HEK293 (cell line): ENCODE measurements at regions not wholly inside any gene's neighbourhood (a gene's known extent, or its start where the extent isn't known, plus 50 kb on each side); places are given as distances from the start of the nearest gene placed in this dataset.

Experiments used
- CTCF ChIA-PET: fragments of 350-600 bp; formaldehyde crosslinking; extraction: SDS; loops from one replicate; lab custom pipeline; 2021; ENCODE audit warnings: antibody characterized with exemption; lab: Yijun Ruan, JAX
- POLR2A ChIA-PET: fragments of 300-600 bp; formaldehyde crosslinking; extraction: SDS; loops from one replicate; lab custom pipeline; 2020; ENCODE audit warnings: antibody characterized with exemption, inconsistent platforms; lab: Yijun Ruan, JAX
- H3K27ac ChIP-seq: fragments of 200-500 bp; sonication (Bioruptor generic); 2 replicates; pipeline ENCODE4 v1.5.1; 2014; ENCODE audit warnings: low read depth, low read length, control low read depth, inconsistent platforms; ENCODE audit errors: extremely low read depth
- H3K36me3 ChIP-seq, 2 experiments: fragments of 200-500 bp in 1 of 2; sonication (Bioruptor generic) in 1 of 2; 1 replicate in 1 of 2; 2 replicates in 1 of 2; pipeline ENCODE4 v1.5.1; 2014 to 2017; ENCODE audit warnings: inconsistent platforms in 2 of 2, low read length in 2 of 2; ENCODE audit not compliant: control insufficient read depth in 2 of 2, insufficient read depth in 1 of 2
- H3K4me1 ChIP-seq: fragments of 200-500 bp; sonication (Bioruptor generic); 2 replicates; pipeline ENCODE4 v1.5.1; 2014; ENCODE audit warnings: mild to moderate bottlenecking, low read length, inconsistent platforms; ENCODE audit not compliant: control insufficient read depth, insufficient read depth
- H3K4me3 ChIP-seq: 2 replicates; pipeline ENCODE4 v1.5.1; 2011; ENCODE audit warnings: low read depth, mild to moderate bottlenecking, control low read depth, low read length, moderate library complexity
- H3K9me3 ChIP-seq: fragments of 200-500 bp; sonication (Bioruptor generic); 2 replicates; pipeline ENCODE4 v1.5.1; 2014; ENCODE audit warnings: low read depth, low read length, inconsistent platforms; ENCODE audit not compliant: control insufficient read depth, insufficient read depth
- GLIS1 ChIP-seq: fragments of 450-650 bp; formaldehyde crosslinking; IDR thresholded peaks from 2 replicates; pipeline ENCODE4 v1.5.1; 2016; ENCODE audit warnings: missing biosample characterization, missing genetic modification characterization
- KLF10 ChIP-seq: fragments of 450-650 bp; IDR thresholded peaks from 2 replicates; pipeline ENCODE4 v1.5.1; 2018; ENCODE audit warnings: missing biosample characterization, mild to moderate bottlenecking, missing genetic modification characterization
- OVOL3 ChIP-seq: fragments of 450-650 bp; formaldehyde crosslinking; IDR thresholded peaks from 2 replicates; pipeline ENCODE4 v1.5.1; 2016; ENCODE audit warnings: missing biosample characterization, missing genetic modification characterization
- ZBTB17 ChIP-seq: fragments of 450-650 bp; formaldehyde crosslinking; IDR thresholded peaks from 2 replicates; pipeline ENCODE4 v1.5.1; 2016; ENCODE audit warnings: missing biosample characterization, missing genetic modification characterization
- ZNF146 ChIP-seq: fragments of 450-650 bp; formaldehyde crosslinking; IDR thresholded peaks from 2 replicates; pipeline ENCODE4 v1.5.1; 2016; ENCODE audit warnings: missing biosample characterization, missing genetic modification characterization
- ZNF157 ChIP-seq: fragments of 450-650 bp; formaldehyde crosslinking; IDR thresholded peaks from 2 replicates; pipeline ENCODE4 v1.5.1; 2016; ENCODE audit warnings: missing biosample characterization, missing genetic modification characterization
- ZNF302 ChIP-seq: fragments of 450-650 bp; formaldehyde crosslinking; IDR thresholded peaks from 2 replicates; pipeline ENCODE4 v1.5.1; 2016; ENCODE audit warnings: missing biosample characterization, missing genetic modification characterization, low read depth
- ZNF324 ChIP-seq: fragments of 450-650 bp; formaldehyde crosslinking; IDR thresholded peaks from 2 replicates; pipeline ENCODE4 v1.5.1; 2016; ENCODE audit warnings: missing biosample characterization, missing genetic modification characterization
- ZNF571 ChIP-seq: fragments of 450-650 bp; formaldehyde crosslinking; IDR thresholded peaks from 2 replicates; pipeline ENCODE4 v1.5.0; 2017; ENCODE audit warnings: missing biosample characterization, missing genetic modification characterization
- ZNF654 ChIP-seq: fragments of 450-650 bp; formaldehyde crosslinking; IDR thresholded peaks from 2 replicates; pipeline ENCODE4 v1.5.1; 2016; ENCODE audit warnings: low read depth, missing biosample characterization, missing genetic modification characterization
- TF ChIP-seq, protein P1 (sequence below): fragments of 450-650 bp; formaldehyde crosslinking; IDR thresholded peaks from 2 replicates; pipeline ENCODE4 v1.5.1; 2017; ENCODE audit warnings: missing biosample characterization, missing genetic modification characterization
- TF ChIP-seq, protein P2 (sequence below): fragments of 450-650 bp; formaldehyde crosslinking; conservative IDR thresholded peaks from 2 replicates; pipeline ENCODE4 v1.5.1; 2016; ENCODE audit warnings: low read depth, missing biosample characterization, missing genetic modification characterization
- TF ChIP-seq, protein P3 (sequence below): fragments of 450-650 bp; formaldehyde crosslinking; IDR thresholded peaks from 2 replicates; pipeline ENCODE4 v1.5.1; 2016; ENCODE audit warnings: missing biosample characterization, missing genetic modification characterization
- TF ChIP-seq, protein P4 (sequence below): fragments of 450-650 bp; formaldehyde crosslinking; IDR thresholded peaks from 2 replicates; pipeline ENCODE4 v1.5.0; 2017; ENCODE audit warnings: missing biosample characterization, missing genetic modification characterization, borderline replicate concordance
- TF ChIP-seq, protein P5 (sequence below): fragments of 450-650 bp; formaldehyde crosslinking; IDR thresholded peaks from 2 replicates; pipeline ENCODE4 v1.5.1; 2016; ENCODE audit warnings: missing biosample characterization, missing genetic modification characterization

DNA sequence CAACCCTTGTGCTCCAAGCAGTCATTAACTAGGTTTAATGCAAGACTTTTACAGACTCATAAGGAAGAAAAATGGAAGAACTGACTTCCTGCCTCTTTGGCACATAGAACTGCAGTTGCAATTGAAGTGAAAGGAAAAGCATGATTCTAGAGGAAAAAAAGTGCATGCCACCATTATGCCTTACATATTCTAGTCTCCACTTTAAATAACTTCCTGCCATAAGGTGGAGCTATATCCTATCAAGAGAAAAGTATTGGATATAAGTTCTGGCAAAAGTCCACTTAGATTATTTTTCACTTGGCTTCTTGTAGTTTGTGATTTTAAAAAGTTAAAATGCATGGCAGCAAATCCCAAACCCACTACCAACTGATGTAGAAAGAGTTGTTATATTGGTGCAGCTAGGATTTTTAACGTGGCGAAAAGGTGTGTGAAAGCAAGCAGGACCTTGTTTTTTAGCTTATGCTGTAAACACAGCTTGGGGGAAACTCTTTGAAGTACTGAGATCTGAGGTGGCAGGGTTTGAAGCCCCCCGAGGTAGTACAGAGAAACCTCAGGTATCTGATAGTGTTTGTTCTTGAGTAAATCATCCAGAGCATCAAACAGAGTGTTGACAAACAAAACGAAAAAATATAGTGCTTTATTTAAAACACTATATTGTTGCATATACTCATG, 117.9 kb downstream of the ANXA1 start:
- H3K4me1 ChIP-seq: no peaks in the 10 kb centered on the region
- ChIA-PET POLR2A (no interaction called here), CTCF (interaction anchor here (0.5 to 1.9 kb wide), 18 partner anchors 8 to 1472 kb away, joined by 3 to 15 read pairs (median 4); no protein-coding TSS in a partner anchor)

DNA sequence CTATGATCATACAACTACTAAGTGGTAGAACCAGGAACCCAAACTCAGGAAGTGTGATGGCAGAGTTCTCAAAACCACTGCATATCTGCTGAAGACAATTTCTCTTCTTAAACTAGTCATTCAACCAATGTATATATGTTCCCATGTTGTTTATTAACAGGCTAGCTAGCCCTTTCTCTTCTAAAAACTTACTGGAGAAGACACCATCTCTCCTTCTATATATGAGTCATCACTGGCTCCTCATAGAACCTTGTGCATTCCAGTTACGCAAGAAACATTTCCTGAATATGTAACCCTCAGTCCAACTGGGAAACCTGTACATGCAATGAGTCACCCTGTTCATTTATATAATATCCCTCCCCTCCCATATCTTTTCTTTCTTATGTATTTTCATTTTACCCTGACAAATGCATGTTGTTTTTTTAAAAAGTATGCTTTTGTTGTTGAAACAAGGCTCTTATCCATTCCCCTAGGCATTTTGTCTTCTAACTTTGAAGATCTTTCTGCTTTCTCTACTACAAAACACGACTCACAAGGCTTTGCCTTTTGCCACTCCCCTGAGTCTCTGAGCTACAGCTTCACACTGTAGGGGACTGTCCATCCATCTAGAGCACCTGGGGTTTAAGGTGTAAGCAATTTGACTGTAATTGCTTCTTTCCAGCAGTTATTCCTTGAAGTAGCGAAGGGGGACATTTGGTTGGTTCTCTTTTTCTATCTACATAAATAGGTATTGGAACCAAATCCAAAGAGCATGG, 119.5 kb downstream of the ANXA1 start:
- POLR2A ChIA-PET: no interaction called here
- H3K4me3 ChIP-seq: no peak overlapping the region
- no peaks in the 10 kb centered on the region for H3K4me1 ChIP-seq
- H3K36me3 ChIP-seq: no peaks in the 10 kb centered on the region
- H3K27ac ChIP-seq: no peak overlapping the region
- CTCF ChIA-PET: no interaction called here
- no peaks in the 10 kb centered on the region for H3K9me3 ChIP-seq
- TF ChIP-seq, protein P1, sequence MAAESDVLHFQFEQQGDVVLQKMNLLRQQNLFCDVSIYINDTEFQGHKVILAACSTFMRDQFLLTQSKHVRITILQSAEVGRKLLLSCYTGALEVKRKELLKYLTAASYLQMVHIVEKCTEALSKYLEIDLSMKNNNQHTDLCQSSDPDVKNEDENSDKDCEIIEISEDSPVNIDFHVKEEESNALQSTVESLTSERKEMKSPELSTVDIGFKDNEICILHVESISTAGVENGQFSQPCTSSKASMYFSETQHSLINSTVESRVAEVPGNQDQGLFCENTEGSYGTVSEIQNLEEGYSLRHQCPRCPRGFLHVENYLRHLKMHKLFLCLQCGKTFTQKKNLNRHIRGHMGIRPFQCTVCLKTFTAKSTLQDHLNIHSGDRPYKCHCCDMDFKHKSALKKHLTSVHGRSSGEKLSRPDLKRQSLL: no peak
- TF ChIP-seq ZNF324 (tag by site-specific recombination) (no peak), ZNF146 (tag by site-specific recombination) (no peak)
- TF ChIP-seq, protein P2, sequence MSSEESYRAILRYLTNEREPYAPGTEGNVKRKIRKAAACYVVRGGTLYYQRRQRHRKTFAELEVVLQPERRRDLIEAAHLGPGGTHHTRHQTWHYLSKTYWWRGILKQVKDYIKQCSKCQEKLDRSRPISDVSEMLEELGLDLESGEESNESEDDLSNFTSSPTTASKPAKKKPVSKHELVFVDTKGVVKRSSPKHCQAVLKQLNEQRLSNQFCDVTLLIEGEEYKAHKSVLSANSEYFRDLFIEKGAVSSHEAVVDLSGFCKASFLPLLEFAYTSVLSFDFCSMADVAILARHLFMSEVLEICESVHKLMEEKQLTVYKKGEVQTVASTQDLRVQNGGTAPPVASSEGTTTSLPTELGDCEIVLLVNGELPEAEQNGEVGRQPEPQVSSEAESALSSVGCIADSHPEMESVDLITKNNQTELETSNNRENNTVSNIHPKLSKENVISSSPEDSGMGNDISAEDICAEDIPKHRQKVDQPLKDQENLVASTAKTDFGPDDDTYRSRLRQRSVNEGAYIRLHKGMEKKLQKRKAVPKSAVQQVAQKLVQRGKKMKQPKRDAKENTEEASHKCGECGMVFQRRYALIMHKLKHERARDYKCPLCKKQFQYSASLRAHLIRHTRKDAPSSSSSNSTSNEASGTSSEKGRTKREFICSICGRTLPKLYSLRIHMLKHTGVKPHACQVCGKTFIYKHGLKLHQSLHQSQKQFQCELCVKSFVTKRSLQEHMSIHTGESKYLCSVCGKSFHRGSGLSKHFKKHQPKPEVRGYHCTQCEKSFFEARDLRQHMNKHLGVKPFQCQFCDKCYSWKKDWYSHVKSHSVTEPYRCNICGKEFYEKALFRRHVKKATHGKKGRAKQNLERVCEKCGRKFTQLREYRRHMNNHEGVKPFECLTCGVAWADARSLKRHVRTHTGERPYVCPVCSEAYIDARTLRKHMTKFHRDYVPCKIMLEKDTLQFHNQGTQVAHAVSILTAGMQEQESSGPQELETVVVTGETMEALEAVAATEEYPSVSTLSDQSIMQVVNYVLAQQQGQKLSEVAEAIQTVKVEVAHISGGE (tag by site-specific recombination): no peak

More for the DNA sequence above, 117.9 kb downstream of the ANXA1 start:
- H3K4me3 ChIP-seq: no peak overlapping the region
- TF ChIP-seq ZNF654 (tag by site-specific recombination): peak; percentile 39
- TF ChIP-seq, protein P3, sequence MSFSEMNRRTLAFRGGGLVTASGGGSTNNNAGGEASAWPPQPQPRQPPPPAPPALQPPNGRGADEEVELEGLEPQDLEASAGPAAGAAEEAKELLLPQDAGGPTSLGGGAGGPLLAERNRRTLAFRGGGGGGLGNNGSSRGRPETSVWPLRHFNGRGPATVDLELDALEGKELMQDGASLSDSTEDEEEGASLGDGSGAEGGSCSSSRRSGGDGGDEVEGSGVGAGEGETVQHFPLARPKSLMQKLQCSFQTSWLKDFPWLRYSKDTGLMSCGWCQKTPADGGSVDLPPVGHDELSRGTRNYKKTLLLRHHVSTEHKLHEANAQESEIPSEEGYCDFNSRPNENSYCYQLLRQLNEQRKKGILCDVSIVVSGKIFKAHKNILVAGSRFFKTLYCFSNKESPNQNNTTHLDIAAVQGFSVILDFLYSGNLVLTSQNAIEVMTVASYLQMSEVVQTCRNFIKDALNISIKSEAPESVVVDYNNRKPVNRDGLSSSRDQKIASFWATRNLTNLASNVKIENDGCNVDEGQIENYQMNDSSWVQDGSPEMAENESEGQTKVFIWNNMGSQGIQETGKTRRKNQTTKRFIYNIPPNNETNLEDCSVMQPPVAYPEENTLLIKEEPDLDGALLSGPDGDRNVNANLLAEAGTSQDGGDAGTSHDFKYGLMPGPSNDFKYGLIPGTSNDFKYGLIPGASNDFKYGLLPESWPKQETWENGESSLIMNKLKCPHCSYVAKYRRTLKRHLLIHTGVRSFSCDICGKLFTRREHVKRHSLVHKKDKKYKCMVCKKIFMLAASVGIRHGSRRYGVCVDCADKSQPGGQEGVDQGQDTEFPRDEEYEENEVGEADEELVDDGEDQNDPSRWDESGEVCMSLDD (tag by site-specific recombination): no peak
- TF ChIP-seq, all 188 proteins: peak for 1
- no peak overlapping the region for H3K27ac ChIP-seq
- no peaks in the 10 kb centered on the region for H3K36me3 ChIP-seq
- H3K9me3 ChIP-seq: no peaks in the 10 kb centered on the region

DNA sequence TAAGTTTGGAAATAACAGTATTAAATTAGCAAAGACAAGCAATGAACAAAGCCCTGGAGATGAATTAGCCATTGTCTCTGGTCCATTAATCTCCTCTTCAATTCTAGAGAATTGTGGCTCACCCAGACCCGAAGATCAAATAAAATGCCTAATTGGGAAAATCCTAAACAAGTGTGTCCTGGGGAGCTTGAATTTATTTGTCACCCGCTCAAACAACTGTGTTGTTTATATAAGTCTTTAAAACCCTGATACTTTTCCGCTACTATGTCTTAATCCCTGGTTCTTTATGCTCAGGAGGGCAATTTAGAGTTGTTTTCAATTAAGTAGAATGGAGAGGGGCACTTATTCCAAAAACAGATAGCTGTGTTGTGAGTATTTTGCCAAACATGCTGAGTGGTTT, 128.4 kb downstream of the ANXA1 start:
- Histone ChIP-seq H3K9me3 (no peaks in the 10 kb centered on the region), H3K4me3 (no peak overlapping the region), H3K36me3 (no peaks in the 10 kb centered on the region), H3K27ac (no peak overlapping the region), H3K4me1 (no peaks in the 10 kb centered on the region)
- ChIA-PET POLR2A (no interaction called here), CTCF (interaction anchor here (3.0 kb wide), 1 partner anchor 11 kb away, joined by 15 read pairs; no protein-coding TSS in a partner anchor)
- TF ChIP-seq KLF10 (no peak), OVOL3 (tag by site-specific recombination) (no peak), ZBTB17 (tag by site-specific recombination) (no peak), ZNF157 (tag by site-specific recombination) (no peak), GLIS1 (tag by site-specific recombination) (no peak), ZNF571 (tag by site-specific recombination) (no peak), ZNF302 (no peak)
- TF ChIP-seq, protein P4, sequence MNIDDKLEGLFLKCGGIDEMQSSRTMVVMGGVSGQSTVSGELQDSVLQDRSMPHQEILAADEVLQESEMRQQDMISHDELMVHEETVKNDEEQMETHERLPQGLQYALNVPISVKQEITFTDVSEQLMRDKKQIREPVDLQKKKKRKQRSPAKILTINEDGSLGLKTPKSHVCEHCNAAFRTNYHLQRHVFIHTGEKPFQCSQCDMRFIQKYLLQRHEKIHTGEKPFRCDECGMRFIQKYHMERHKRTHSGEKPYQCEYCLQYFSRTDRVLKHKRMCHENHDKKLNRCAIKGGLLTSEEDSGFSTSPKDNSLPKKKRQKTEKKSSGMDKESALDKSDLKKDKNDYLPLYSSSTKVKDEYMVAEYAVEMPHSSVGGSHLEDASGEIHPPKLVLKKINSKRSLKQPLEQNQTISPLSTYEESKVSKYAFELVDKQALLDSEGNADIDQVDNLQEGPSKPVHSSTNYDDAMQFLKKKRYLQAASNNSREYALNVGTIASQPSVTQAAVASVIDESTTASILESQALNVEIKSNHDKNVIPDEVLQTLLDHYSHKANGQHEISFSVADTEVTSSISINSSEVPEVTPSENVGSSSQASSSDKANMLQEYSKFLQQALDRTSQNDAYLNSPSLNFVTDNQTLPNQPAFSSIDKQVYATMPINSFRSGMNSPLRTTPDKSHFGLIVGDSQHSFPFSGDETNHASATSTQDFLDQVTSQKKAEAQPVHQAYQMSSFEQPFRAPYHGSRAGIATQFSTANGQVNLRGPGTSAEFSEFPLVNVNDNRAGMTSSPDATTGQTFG: no peak
- TF ChIP-seq, protein P5, sequence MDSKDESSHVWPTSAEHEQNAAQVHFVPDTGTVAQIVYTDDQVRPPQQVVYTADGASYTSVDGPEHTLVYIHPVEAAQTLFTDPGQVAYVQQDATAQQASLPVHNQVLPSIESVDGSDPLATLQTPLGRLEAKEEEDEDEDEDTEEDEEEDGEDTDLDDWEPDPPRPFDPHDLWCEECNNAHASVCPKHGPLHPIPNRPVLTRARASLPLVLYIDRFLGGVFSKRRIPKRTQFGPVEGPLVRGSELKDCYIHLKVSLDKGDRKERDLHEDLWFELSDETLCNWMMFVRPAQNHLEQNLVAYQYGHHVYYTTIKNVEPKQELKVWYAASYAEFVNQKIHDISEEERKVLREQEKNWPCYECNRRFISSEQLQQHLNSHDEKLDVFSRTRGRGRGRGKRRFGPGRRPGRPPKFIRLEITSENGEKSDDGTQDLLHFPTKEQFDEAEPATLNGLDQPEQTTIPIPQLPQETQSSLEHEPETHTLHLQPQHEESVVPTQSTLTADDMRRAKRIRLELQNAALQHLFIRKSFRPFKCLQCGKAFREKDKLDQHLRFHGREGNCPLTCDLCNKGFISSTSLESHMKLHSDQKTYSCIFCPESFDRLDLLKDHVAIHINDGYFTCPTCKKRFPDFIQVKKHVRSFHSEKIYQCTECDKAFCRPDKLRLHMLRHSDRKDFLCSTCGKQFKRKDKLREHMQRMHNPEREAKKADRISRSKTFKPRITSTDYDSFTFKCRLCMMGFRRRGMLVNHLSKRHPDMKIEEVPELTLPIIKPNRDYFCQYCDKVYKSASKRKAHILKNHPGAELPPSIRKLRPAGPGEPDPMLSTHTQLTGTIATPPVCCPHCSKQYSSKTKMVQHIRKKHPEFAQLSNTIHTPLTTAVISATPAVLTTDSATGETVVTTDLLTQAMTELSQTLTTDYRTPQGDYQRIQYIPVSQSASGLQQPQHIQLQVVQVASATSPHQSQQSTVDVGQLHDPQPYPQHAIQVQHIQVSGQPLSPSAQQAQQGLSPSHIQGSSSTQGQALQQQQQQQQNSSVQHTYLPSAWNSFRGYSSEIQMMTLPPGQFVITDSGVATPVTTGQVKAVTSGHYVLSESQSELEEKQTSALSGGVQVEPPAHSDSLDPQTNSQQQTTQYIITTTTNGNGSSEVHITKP (tag by site-specific recombination): no peak
